ENCODE measurements at regions not wholly inside any gene's neighbourhood (a gene's known extent, or its start where the extent isn't known, plus 50 kb on each side); places are given as distances from the start of the nearest gene placed in this dataset.

DNA sequence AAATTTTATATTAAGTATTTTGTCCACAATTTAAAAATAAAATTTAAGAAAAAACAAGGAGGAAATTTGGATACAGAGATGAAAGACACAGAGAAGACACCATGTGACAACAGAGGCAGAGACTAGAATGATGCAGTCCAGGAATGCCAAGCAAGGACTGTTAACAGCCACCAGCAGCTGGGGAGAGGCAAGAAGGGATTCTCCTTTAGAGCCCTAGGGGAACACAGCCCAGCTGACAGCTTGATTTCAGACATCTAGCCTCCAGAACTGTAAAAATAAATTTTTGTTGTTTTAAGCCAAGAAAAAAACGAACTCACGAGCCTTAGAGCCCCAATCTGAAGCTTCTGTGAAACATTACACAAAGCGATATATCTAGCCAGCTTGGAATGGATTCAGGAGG lies 198.5 kb downstream of the ZNF648 start:
- no peak for DNase-seq (ENCODE audit: low spot score)

DNA sequence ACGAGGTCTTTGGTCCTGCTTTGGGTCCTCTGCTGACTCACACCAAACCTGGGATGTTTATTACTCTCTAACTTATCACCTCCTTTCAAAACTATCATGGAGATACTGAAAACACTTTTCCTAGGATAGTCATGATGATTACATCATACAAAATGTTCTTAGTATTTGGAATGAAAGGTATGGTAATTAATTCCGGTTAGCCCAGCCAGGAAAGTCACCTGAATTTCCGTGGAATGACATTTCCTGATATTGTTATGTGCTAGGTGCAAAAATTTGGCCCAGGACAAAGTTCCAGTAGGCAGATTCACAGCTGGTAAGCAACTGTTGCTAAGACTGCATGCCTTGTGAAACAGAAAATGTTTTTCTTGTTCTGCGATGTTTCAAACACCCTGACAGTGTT lies 203.4 kb downstream of the ZNF648 start:
- no peak for DNase-seq (ENCODE audit: low spot score)

All from umbilical cord (tissue), 1 donor.